ENCODE measurements at regions not wholly inside any gene's neighbourhood (a gene's known extent, or its start where the extent isn't known, plus 50 kb on each side); places are given as distances from the start of the nearest gene placed in this dataset.

GRCh38 chr12:103181366-103182152 is 224.1 kb downstream of the ASCL1 start:
- TF ChIP-seq HEYL (CRISPR knock-in tag; IDR thresholded peaks at IDR 0.05) (no peak), CBX2 (IDR thresholded peaks at IDR 0.05; ENCODE audit: borderline replicate concordance, low read depth) (no peak)
- CTCF ChIA-PET = interaction anchor here (0.6 kb wide), 1 partner anchor 103 kb away, joined by 3 read pairs; no protein-coding TSS in a partner anchor
- POLR2A ChIA-PET = no interaction called here
- Histone ChIP-seq H3K4me2 (no peak overlapping the region), H3K4me1 (no peaks in the 10 kb centered on the region), H3K9me3 (no peaks in the 10 kb centered on the region; the same call in 2 of the 3 replicates), H3K4me3 (no peak overlapping the region), H3K27ac (no peak overlapping the region)
- DNase-seq (ENCODE audit: low read depth in 1 of 2, low spot score in 1 of 2) (no peak), FAIRE-seq (no peak), ATAC-seq (no peak)
- 31% methylated on average over 6 of the region's 6 CpGs for WGBS (ENCODE audit: missing lambda C conversion rate)

- TF ChIP-seq EHMT2 (IDR thresholded peaks at IDR 0.05; ENCODE audit: low read depth) = no peak
- no peak for TF ChIP-seq CBX2 (IDR thresholded peaks at IDR 0.05; ENCODE audit: borderline replicate concordance, low read depth)
- TF ChIP-seq, protein P1, sequence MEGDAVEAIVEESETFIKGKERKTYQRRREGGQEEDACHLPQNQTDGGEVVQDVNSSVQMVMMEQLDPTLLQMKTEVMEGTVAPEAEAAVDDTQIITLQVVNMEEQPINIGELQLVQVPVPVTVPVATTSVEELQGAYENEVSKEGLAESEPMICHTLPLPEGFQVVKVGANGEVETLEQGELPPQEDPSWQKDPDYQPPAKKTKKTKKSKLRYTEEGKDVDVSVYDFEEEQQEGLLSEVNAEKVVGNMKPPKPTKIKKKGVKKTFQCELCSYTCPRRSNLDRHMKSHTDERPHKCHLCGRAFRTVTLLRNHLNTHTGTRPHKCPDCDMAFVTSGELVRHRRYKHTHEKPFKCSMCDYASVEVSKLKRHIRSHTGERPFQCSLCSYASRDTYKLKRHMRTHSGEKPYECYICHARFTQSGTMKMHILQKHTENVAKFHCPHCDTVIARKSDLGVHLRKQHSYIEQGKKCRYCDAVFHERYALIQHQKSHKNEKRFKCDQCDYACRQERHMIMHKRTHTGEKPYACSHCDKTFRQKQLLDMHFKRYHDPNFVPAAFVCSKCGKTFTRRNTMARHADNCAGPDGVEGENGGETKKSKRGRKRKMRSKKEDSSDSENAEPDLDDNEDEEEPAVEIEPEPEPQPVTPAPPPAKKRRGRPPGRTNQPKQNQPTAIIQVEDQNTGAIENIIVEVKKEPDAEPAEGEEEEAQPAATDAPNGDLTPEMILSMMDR (IDR thresholded peaks at IDR 0.05) = no peak
- TF ChIP-seq HOXB5 (CRISPR knock-in tag; IDR thresholded peaks at IDR 0.05) = no peak
- TF ChIP-seq, protein P2, sequence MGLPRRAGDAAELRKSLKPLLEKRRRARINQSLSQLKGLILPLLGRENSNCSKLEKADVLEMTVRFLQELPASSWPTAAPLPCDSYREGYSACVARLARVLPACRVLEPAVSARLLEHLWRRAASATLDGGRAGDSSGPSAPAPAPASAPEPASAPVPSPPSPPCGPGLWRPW (IDR thresholded peaks at IDR 0.05) = no peak
- no peak for TF ChIP-seq TP53 (CRISPR knock-in tag; IDR thresholded peaks at IDR 0.05)
- no peak for TF ChIP-seq CBX8 (IDR thresholded peaks at IDR 0.05)
- no peak for TF ChIP-seq RFX5 (IDR thresholded peaks at IDR 0.05)
- no peak for TF ChIP-seq RCOR1 (IDR thresholded peaks at IDR 0.05; ENCODE audit: low read depth, low read length)
- no peak for TF ChIP-seq MAX (IDR thresholded peaks at IDR 0.05)
- TF ChIP-seq POLR2AphosphoS2 (conservative IDR thresholded peaks at IDR 0.05; ENCODE audit: low read length) = no peak
- TF ChIP-seq BHLHE40 (IDR thresholded peaks at IDR 0.05; ENCODE audit: low read depth, low read length) = no peak
- TF ChIP-seq PHF8 (IDR thresholded peaks at IDR 0.05; ENCODE audit: borderline replicate concordance, low read depth) = no peak
- TF ChIP-seq ZNF302 (CRISPR knock-in tag; IDR thresholded peaks at IDR 0.05) = no peak
- POLR2A ChIA-PET = no interaction called here
- 0% methylated on average over 1 of the region's 1 CpG for WGBS (ENCODE audit: missing lambda C conversion rate)
- CTCF ChIA-PET = no interaction called here
- ATAC-seq (no peak), DNase-seq (ENCODE audit: low read depth in 1 of 2, low spot score in 1 of 2) (no peak), FAIRE-seq (no peak)
- no peak overlapping the region for H3K27ac ChIP-seq
- no peaks in the 10 kb centered on the region; the same call in 2 of the 3 replicates for H3K9me3 ChIP-seq
- no peak overlapping the region for H3K4me2 ChIP-seq
- H3K4me3 ChIP-seq = no peak overlapping the region
- H3K4me1 ChIP-seq = no peaks in the 10 kb centered on the region
These were observed 224.8 kb downstream of the ASCL1 start for GRCh38 chr12:103182299-103182698.

- 10% methylated on average over 4 of the region's 4 CpGs for WGBS (ENCODE audit: missing lambda C conversion rate)
- FAIRE-seq = no peak
These were observed 239.0 kb downstream of the ASCL1 start for GRCh38 chr12:103196467-103196866.

More at GRCh38 chr12:103196467-103196866, 239.0 kb downstream of the ASCL1 start:
- no peak for DNase-seq (ENCODE audit: low read depth in 1 of 2, low spot score in 1 of 2)
- ChIA-PET CTCF (no interaction called here), POLR2A (no interaction called here)
- Histone ChIP-seq H3K27ac (no peak overlapping the region), H3K9me3 (no peaks in the 10 kb centered on the region), H3K4me2 (no peak overlapping the region), H3K4me3 (no peak overlapping the region), H3K4me1 (no peaks in the 10 kb centered on the region)
- ATAC-seq = no peak
- TF ChIP-seq RARB (CRISPR knock-in tag; IDR thresholded peaks at IDR 0.05) (no peak), CEBPB (IDR thresholded peaks at IDR 0.05) (peak; percentile 57 to 69; a peak in 3 of 4 replicates), ZNF302 (CRISPR knock-in tag; IDR thresholded peaks at IDR 0.05) (no peak), RFX5 (IDR thresholded peaks at IDR 0.05) (no peak), REST (IDR thresholded peaks at IDR 0.05) (no peak)
- TF ChIP-seq, protein P3, sequence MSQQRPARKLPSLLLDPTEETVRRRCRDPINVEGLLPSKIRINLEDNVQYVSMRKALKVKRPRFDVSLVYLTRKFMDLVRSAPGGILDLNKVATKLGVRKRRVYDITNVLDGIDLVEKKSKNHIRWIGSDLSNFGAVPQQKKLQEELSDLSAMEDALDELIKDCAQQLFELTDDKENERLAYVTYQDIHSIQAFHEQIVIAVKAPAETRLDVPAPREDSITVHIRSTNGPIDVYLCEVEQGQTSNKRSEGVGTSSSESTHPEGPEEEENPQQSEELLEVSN (IDR thresholded peaks at IDR 0.05; ENCODE audit: borderline replicate concordance, low read depth) = no peak
